Prostate gland (tissue), 2 donors: ENCODE measurements at regions not wholly inside any gene's neighbourhood (a gene's known extent, or its start where the extent isn't known, plus 50 kb on each side); places are given as distances from the start of the nearest gene placed in this dataset.

Experiments used
- DNase-seq: peaks from one replicate; pipeline ENCODE4 v3.0.0-alpha.2; 2019; ENCODE audit warnings: low spot score
- H3K27ac ChIP-seq, 2 donors: fragments of 200-600 bp; sonication (generic); 2 replicates each; pipeline ENCODE4 v1.5.1; 2017 to 2019
- H3K27me3 ChIP-seq: fragments of 200-600 bp; sonication (generic); replicated peaks from 2 replicates; pipeline ENCODE4 v1.5.1; 2019; ENCODE audit not compliant: insufficient read depth
- H3K36me3 ChIP-seq, 2 donors: fragments of 200-600 bp; sonication (generic); 1 replicate in 1 of 2; 2 replicates in 1 of 2; pipeline versions ENCODE4 v1.5.1 to v1.8.1; 2017 to 2019
- H3K4me1 ChIP-seq: fragments of 200-600 bp; sonication (generic); replicated peaks from 2 replicates; pipeline ENCODE4 v1.5.1; 2019
- H3K4me3 ChIP-seq, 2 donors: fragments of 200-600 bp; sonication (generic); 2 replicates each; pipeline ENCODE4 v1.5.1; 2017 to 2019
- H3K9me3 ChIP-seq: fragments of 200-600 bp; sonication (generic); 2 replicates; pipeline ENCODE4 v1.5.1; 2017
- POLR2A ChIP-seq: fragments of 450-650 bp; IDR thresholded peaks from one replicate; pipeline ENCODE4 v1.6.1; 2016; ENCODE audit warnings: antibody characterized with exemption, mild to moderate bottlenecking
- POLR2AphosphoS5 ChIP-seq: sonication (generic); formaldehyde crosslinking; IDR thresholded peaks from one replicate; pipeline ENCODE4 v1.6.1; 2017; ENCODE audit warnings: antibody characterized with exemption
- WGBS: methylation state at CpG from one replicate; pipeline ENCODE4 v1.1.5; 2018; 5-methylcytosine and 5-hydroxymethylcytosine counted together
- intact Hi-C: fragments of 100-400 bp; cut with DNase I; formaldehyde crosslinking; loops from one replicate; pipeline ENCODE4 v1.14.2; 2022
- TF ChIP-seq, protein P1 (sequence below), 4 experiments: fragments of 200-600 bp in 2 of 4; fragments of 450-650 bp in 2 of 4; sonication (generic) in 2 of 4; IDR thresholded peaks; 1 replicate in 3 of 4; 2 replicates in 1 of 4; pipeline ENCODE4 v1.5.1; 2016 to 2019; ENCODE audit warnings: antibody characterized with exemption in 4 of 4, mild to moderate bottlenecking in 2 of 4, moderate library complexity in 2 of 4

DNA sequence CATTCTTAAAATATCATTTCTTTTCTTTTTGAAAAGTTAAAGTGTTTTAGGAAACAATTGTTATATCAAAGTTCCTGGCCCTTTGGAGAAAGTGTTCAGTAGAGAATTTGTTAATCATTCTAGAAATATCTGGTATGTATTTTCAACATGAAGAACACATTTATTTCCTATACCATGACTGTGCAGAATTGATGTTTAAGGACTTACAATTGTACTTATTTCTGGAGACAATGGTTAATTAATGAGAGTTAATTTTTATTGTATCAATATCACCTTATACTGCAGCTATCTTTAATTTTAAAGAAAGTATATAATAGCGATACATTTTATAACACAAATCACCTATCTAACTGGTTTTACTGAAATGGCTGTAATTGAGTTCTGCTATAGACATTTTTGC, 95.3 kb downstream of the TEX29 start:
- Histone ChIP-seq H3K4me3 (no peak overlapping the region), H3K27me3 (peaks cover 12% of the 10 kb centered on the region)
- intact Hi-C loops: no loop called here

DNA sequence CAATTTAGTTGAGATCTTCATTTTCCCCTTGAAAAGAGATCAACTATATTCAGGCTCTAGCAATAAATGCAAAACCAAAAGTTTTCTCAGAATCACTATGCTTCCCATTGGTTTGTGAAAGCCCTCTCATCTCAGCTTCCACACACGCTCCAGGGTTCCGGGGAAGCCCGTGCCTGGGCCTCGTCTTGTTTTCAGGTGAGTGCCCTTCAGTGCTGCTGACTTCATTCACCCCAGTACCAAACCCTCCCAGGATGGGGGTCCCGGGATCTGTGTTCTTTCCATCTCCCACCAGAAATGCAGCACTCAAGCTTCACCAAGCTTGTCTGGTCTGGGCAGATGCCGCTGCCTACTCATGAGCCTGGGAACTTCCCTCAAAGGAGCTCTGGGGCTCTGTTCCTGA, 97.7 kb downstream of the TEX29 start:
- Histone ChIP-seq H3K27me3 (peaks cover 9% of the 10 kb centered on the region), H3K4me3 (no peak overlapping the region), H3K27ac (no peak overlapping the region), H3K9me3 (no peaks in the 10 kb centered on the region), H3K4me1 (no peaks in the 10 kb centered on the region), H3K36me3 (no peaks in the 10 kb centered on the region)
- no peak for DNase-seq
- intact Hi-C loops: no loop called here
- TF ChIP-seq POLR2A (no peak), POLR2AphosphoS5 (no peak)
- TF ChIP-seq, protein P1, sequence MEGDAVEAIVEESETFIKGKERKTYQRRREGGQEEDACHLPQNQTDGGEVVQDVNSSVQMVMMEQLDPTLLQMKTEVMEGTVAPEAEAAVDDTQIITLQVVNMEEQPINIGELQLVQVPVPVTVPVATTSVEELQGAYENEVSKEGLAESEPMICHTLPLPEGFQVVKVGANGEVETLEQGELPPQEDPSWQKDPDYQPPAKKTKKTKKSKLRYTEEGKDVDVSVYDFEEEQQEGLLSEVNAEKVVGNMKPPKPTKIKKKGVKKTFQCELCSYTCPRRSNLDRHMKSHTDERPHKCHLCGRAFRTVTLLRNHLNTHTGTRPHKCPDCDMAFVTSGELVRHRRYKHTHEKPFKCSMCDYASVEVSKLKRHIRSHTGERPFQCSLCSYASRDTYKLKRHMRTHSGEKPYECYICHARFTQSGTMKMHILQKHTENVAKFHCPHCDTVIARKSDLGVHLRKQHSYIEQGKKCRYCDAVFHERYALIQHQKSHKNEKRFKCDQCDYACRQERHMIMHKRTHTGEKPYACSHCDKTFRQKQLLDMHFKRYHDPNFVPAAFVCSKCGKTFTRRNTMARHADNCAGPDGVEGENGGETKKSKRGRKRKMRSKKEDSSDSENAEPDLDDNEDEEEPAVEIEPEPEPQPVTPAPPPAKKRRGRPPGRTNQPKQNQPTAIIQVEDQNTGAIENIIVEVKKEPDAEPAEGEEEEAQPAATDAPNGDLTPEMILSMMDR (IDR thresholded peaks at IDR 0.05): no peak
- 92% methylated on average over 6 of the region's 6 CpGs for WGBS

More for the DNA sequence above, 95.3 kb downstream of the TEX29 start:
- TF ChIP-seq, protein P1 (IDR thresholded peaks at IDR 0.05): no peak
- no peak for TF ChIP-seq POLR2A
- no peak for TF ChIP-seq POLR2AphosphoS5
- H3K36me3 ChIP-seq: no peaks in the 10 kb centered on the region
- WGBS: 97% methylated on average over 1 of the region's 1 CpG
- H3K27ac ChIP-seq: no peak overlapping the region
- H3K9me3 ChIP-seq: no peaks in the 10 kb centered on the region
- DNase-seq: no peak
- no peaks in the 10 kb centered on the region for H3K4me1 ChIP-seq

DNA sequence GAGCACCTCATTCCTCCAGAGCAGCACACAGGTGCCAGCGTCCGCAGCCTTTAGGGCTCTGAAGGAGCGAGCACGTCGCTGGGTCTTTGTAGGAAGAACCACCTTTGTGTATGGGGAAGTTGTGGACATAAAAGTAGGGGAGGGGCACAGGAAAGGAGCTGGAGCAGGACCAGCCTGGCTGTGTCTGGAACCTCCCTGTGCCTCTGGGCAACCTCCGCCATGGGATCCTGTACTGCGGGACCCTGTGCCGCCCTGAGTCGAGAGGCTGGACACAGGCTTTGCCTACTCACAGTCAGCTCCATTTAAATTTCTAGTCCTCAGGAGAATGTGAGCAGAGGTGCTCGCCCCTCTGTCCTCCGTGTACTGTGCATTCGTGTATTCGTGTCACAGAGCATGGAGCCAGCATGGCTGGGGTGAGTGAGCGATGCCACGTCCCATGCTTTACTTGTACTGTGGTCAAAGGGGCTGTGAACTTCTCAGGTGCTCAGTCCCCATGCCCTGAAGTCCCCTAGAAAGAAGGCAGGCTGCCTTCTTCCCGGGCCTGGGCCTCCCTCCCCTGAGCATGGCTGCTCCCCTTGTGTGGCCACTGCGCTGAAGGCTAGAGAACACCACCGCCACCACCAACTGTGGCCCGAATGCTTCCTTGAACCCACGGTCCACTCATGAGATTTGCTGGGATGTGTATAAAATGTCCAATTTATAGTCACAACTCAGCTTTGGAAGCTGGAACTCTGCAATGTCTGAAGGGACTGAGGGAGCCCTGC, 99.9 kb downstream of the TEX29 start:
- DNase-seq: no peak

DNA sequence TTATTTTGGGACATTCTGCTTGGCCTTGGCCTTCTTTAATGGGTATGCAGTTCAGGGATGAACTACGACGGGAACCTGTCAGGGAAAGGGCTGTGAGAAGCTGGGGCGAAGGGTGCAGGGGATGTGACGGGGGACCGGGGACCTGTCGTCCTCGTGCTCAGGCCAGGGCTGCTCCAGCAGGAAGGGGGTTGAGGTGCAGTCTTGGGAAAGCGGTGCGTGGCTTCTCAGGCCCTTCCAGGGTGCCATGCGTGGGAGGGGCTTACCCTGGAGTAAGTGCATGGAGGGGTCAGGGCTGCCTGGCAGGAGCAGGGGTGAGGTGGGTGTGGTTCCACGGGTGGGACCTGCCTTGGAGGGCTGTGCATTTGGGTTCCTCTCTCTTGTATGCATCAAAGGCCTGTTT, 100.8 kb downstream of the TEX29 start:
- Histone ChIP-seq H3K9me3 (no peaks in the 10 kb centered on the region), H3K4me3 (no peak overlapping the region), H3K27me3 (no peaks in the 10 kb centered on the region), H3K27ac (no peak overlapping the region), H3K4me1 (no peaks in the 10 kb centered on the region), H3K36me3 (no peaks in the 10 kb centered on the region)
- intact Hi-C loops: no loop called here
- TF ChIP-seq, protein P1 (IDR thresholded peaks at IDR 0.05): no peak
- no peak for TF ChIP-seq POLR2AphosphoS5
- no peak for TF ChIP-seq POLR2A
- DNase-seq: no peak
- 82% methylated on average over 11 of the region's 11 CpGs for WGBS

More for the DNA sequence above, 99.9 kb downstream of the TEX29 start:
- Histone ChIP-seq H3K27ac (no peak overlapping the region), H3K9me3 (no peaks in the 10 kb centered on the region), H3K4me1 (no peaks in the 10 kb centered on the region), H3K4me3 (no peak overlapping the region), H3K27me3 (no peaks in the 10 kb centered on the region), H3K36me3 (no peaks in the 10 kb centered on the region)
- TF ChIP-seq POLR2A: no peak
- intact Hi-C loops: no loop called here
- 87% methylated on average over 20 of the region's 20 CpGs for WGBS

DNA sequence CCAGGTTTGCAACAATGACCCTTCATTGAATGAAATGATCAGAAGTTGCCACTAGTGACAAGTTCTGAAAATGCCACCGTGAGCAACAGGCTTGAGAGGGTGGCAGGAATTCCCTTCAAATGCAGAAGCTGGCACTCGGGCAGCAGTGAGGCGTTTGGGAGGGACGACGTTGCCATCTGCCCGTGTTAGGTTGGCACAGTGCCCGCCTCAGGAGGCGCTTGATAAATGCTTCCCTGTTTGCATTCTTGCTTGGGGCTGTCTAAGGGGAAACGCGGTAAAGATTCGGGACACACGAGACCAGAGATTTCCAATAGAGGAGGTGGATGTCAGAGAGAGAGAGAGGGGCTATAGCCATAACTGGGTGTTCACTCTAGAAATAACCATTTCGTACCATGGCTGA, 101.9 kb downstream of the TEX29 start:
- Histone ChIP-seq H3K27ac (no peak overlapping the region), H3K4me1 (no peaks in the 10 kb centered on the region), H3K27me3 (no peaks in the 10 kb centered on the region), H3K36me3 (no peaks in the 10 kb centered on the region), H3K4me3 (no peak overlapping the region), H3K9me3 (no peaks in the 10 kb centered on the region)
- intact Hi-C loops: no loop called here
- DNase-seq: no peak
- WGBS: 49% methylated on average over 13 of the region's 13 CpGs
- no peak for TF ChIP-seq POLR2AphosphoS5
- TF ChIP-seq POLR2A: no peak
- TF ChIP-seq, protein P1 (IDR thresholded peaks at IDR 0.05): no peak
